Choroid plexus epithelial cell (primary cell): ENCODE measurements at regions not wholly inside any gene's neighbourhood (a gene's known extent, or its start where the extent isn't known, plus 50 kb on each side); places are given as distances from the start of the nearest gene placed in this dataset.

Experiments
- DNase-seq: peaks from one replicate; pipeline ENCODE4 v3.0.0-alpha.2; 2010; ENCODE audit warnings: low read depth
- H3K4me3 ChIP-seq: 2 replicates; pipeline ENCODE4 v1.5.1; 2011; ENCODE audit warnings: low read depth, mild to moderate bottlenecking, control low read depth, low read length, moderate library complexity
- TF ChIP-seq, protein P1 (sequence below): conservative IDR thresholded peaks from 2 replicates; pipeline ENCODE4 v1.5.1; 2011; ENCODE audit warnings: low read depth, mild to moderate bottlenecking, control low read depth, inconsistent platforms, low read length, moderate library complexity

DNA sequence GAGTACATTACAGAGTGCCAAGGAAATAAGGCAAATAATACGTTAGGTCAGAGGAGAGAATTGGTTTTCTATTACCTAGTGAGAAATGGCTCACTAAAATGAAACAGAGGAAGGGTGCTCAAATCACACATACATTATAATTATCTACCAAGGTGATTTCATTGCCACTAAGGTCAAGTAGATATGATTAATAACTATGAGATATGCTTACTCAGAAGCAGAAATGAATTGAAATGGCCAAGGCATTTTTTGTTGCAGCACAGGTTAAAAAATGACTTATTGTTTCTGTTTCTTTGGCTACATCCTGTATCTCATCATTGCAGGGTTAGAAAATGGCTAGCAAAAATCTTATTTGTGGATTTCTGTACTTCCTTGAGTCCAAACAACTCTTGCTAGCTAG lies 154.5 kb upstream of the GORAB start:
- TF ChIP-seq, protein P1, sequence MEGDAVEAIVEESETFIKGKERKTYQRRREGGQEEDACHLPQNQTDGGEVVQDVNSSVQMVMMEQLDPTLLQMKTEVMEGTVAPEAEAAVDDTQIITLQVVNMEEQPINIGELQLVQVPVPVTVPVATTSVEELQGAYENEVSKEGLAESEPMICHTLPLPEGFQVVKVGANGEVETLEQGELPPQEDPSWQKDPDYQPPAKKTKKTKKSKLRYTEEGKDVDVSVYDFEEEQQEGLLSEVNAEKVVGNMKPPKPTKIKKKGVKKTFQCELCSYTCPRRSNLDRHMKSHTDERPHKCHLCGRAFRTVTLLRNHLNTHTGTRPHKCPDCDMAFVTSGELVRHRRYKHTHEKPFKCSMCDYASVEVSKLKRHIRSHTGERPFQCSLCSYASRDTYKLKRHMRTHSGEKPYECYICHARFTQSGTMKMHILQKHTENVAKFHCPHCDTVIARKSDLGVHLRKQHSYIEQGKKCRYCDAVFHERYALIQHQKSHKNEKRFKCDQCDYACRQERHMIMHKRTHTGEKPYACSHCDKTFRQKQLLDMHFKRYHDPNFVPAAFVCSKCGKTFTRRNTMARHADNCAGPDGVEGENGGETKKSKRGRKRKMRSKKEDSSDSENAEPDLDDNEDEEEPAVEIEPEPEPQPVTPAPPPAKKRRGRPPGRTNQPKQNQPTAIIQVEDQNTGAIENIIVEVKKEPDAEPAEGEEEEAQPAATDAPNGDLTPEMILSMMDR, result no peak
- no peak overlapping the region for H3K4me3 ChIP-seq
- DNase-seq, result no peak

DNA sequence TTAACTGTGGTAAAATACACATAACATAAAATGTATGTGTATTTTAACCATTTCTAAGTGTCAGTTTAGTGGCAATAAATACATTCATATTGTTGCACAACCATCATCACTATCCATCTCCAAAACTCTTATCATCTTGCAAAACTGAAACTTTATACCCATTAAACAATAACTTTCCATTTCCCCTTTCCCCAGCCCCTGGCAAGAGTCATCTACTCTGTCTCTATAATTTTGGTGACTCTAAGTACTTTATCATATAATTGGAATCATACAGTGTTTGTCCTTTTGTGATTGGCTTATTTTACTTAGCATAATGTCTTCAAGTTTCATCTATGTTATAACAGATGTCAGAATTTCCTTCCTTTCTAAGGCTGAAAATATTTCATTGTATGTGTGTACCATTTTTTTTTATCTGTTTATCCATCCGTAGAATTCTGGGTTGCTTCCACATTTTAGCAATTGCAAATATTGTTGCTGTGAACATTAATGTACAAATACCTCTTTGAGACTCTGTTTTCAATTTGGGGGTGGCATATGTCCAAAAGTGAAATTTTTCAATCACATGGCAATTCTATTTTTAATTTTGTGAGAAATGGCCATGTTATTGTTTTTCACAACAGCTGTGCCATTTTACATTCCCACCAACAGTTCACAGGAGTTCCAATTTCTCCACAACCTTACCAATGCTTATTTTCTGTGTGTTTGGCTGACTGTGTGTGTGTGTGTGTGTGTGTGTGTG lies 153.9 kb upstream of the GORAB start:
- peak; percentile 11 for DNase-seq
- TF ChIP-seq, protein P1, result no peak
- no peak overlapping the region for H3K4me3 ChIP-seq

DNA sequence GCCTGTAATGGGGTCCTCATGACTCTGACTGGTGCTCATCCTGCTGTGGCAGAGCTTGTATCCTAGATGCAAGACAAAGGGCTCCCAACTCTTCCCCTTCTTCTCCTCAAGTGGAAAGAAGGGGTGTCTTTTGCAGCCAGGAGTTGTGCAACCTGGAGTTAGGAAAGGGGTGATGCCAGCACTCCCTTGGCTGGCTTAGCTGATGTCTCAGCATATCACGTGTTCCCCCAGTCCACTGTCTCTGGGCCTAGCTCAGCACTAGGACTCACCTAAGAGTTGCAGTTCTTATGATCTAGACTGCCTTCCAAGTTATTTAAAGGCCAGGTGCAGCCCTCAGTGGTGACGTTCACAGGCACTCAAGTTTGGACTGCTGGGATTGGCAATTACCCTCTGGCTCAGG lies 146.2 kb upstream of the GORAB start:
- TF ChIP-seq, protein P1, result no peak
- no peak overlapping the region for H3K4me3 ChIP-seq
- DNase-seq, result no peak

DNA sequence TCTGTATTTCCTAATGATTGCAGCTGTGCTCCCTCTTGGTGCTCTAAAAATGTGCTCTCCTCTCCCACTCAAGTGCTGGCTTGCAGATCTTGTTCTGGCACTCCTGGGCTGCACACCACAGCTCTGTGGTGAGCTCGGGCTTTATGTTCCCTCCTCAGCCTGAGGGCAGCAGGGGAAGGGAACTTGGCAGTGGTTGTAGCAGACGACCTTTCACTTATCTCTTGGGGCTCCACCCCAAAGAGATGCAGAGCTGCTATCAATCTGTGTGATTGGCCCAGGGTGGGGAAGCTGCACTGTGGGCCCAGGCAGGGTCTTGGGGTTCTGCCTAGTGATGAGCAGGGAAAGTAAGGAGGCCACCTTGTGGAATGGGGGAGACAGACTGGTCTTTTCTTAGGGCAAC lies 143.5 kb upstream of the GORAB start:
- H3K4me3 ChIP-seq, result no peak overlapping the region
- TF ChIP-seq, protein P1, result no peak
- DNase-seq, result no peak

DNA sequence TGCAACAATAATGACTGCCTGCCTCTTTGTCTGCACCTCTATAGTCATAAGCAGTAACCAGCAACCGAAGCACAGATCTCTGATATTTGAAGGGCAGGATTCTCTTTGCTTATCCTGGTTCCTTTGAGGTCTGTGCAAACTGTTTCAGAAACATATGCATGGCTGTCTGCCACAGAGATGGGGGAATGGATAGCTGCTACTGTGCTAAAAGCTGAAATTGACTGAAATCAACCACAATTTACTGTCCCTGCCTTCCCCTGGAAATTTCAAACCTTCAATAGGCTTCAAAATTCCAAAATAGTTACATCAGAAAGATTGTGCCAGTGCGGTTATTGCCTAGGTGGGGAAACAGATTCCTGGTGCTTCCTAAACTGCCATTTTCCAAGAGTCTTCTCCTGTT lies 136.8 kb upstream of the GORAB start:
- no peak for DNase-seq
- TF ChIP-seq, protein P1, result no peak
- H3K4me3 ChIP-seq, result no peak overlapping the region

DNA sequence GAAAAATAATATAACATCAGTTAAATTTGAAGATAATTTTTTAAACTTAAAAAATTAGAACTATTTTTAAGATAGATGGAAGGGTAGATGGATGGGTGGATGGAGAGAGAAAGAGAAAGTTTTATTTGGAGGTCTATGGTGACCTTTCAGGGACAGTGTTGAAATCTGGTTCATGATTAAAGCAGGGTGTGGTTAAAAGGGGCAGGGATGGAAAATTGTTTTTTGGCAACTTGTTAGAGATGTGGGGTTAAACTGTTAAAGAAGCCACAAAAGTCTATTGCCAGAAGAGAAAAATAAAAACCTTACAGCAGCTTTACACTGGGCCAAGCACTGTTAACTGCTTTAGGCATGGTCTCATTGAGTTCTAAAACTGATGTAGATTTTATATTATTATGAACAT lies 134.9 kb upstream of the GORAB start:
- TF ChIP-seq, protein P1, result no peak
- no peak for DNase-seq
- H3K4me3 ChIP-seq, result no peak overlapping the region
